WTC11 (cell line): ENCODE measurements at regions not wholly inside any gene's neighbourhood (a gene's known extent, or its start where the extent isn't known, plus 50 kb on each side); places are given as distances from the start of the nearest gene placed in this dataset.

Source experiments
- ATAC-seq: fragments of 200-7000 bp; cut with Tn5 transposase; 2 replicates; pipeline ENCODE4 v1.10.0; 2021; ENCODE audit warnings: mild to moderate bottlenecking, moderate library complexity
- CTCF ChIA-PET: fragments of 300-600 bp; sonication (Branson Sonifier 250); formaldehyde crosslinking; loops from one replicate; lab custom pipeline; 2021; ENCODE audit warnings: antibody characterized with exemption; lab: Charles Lee
- POLR2A ChIA-PET: fragments of 350-600 bp; sonication (Branson Sonifier 250); formaldehyde crosslinking; loops from one replicate; lab custom pipeline; 2021; ENCODE audit warnings: antibody characterized with exemption; lab: Charles Lee
- DNase-seq: peaks from one replicate; pipeline ENCODE4 v3.0.0; 2021; ENCODE audit warnings: low spot score
- H3K27ac Mint-ChIP-seq: 2 replicates; pipeline ENCODE4 v1.8.0; 2021; ENCODE audit warnings: mixed read lengths
- H3K27me3 Mint-ChIP-seq: 2 replicates; pipeline ENCODE4 v1.8.0; 2021; ENCODE audit warnings: low read depth, mild to moderate bottlenecking, moderate library complexity, mixed read lengths
- H3K36me3 Mint-ChIP-seq: 2 replicates; pipeline ENCODE4 v1.8.0; 2021; ENCODE audit warnings: mixed read lengths
- H3K4me1 Mint-ChIP-seq: 2 replicates; pipeline ENCODE4 v1.8.0; 2022; ENCODE audit warnings: mixed read lengths
- H3K4me3 Mint-ChIP-seq: 2 replicates; pipeline ENCODE4 v1.8.0; 2021; ENCODE audit warnings: mild to moderate bottlenecking, moderate library complexity, mixed read lengths
- H3K9me3 Mint-ChIP-seq: 2 replicates; pipeline ENCODE4 v1.8.0; 2021; ENCODE audit warnings: mixed read lengths
- CTCF ChIP-seq: fragments of 200-600 bp; IDR thresholded peaks from 2 replicates; pipeline ENCODE4 v1.8.0; 2022; ENCODE audit warnings: antibody characterized with exemption
- E2F5 ChIP-seq: sonication (generic); formaldehyde crosslinking; IDR thresholded peaks from 2 replicates; pipeline ENCODE4 v1.8.1; 2022; ENCODE audit warnings: mild to moderate bottlenecking, moderate library complexity, missing genetic modification reagents
- ELF4 ChIP-seq: sonication (generic); formaldehyde crosslinking; IDR thresholded peaks from 2 replicates; pipeline ENCODE4 v1.8.1; 2022; ENCODE audit warnings: low read depth, mild to moderate bottlenecking, moderate library complexity, missing genetic modification reagents
- ESRRA ChIP-seq: sonication (generic); formaldehyde crosslinking; IDR thresholded peaks from 2 replicates; pipeline ENCODE4 v1.8.1; 2022; ENCODE audit warnings: mild to moderate bottlenecking, missing genetic modification reagents, borderline replicate concordance
- FOXK1 ChIP-seq: sonication (generic); formaldehyde crosslinking; IDR thresholded peaks from 2 replicates; pipeline ENCODE4 v1.8.0; 2022; ENCODE audit warnings: mild to moderate bottlenecking, moderate library complexity, missing genetic modification reagents
- NR3C1 ChIP-seq: sonication (generic); formaldehyde crosslinking; conservative IDR thresholded peaks from 2 replicates; pipeline ENCODE4 v1.8.1; 2023; ENCODE audit warnings: low read depth, mild to moderate bottlenecking, missing genetic modification reagents
- OVOL2 ChIP-seq: fragments of 250-450 bp; sonication (Bioruptor Pico); IDR thresholded peaks from 2 replicates; pipeline ENCODE4 v1.9.0; 2021; ENCODE audit warnings: mild to moderate bottlenecking, borderline replicate concordance
- TCF7 ChIP-seq: sonication (generic); formaldehyde crosslinking; IDR thresholded peaks from 2 replicates; pipeline ENCODE4 v1.8.0; 2022; ENCODE audit warnings: mild to moderate bottlenecking, low read depth, missing genetic modification reagents, moderate library complexity
- TP53 ChIP-seq: sonication (generic); formaldehyde crosslinking; IDR thresholded peaks from 2 replicates; pipeline ENCODE4 v1.8.1; 2023; ENCODE audit warnings: mild to moderate bottlenecking, missing genetic modification reagents
- USF1 ChIP-seq: sonication (generic); formaldehyde crosslinking; IDR thresholded peaks from 2 replicates; pipeline ENCODE4 v1.8.0; 2022; ENCODE audit warnings: mild to moderate bottlenecking, missing genetic modification reagents
- ZNF121 ChIP-seq: sonication (generic); formaldehyde crosslinking; IDR thresholded peaks from 2 replicates; pipeline ENCODE4 v1.8.0; 2023; ENCODE audit warnings: missing genetic modification reagents
- ZNF671 ChIP-seq: fragments of 250-450 bp; sonication (Bioruptor Pico); IDR thresholded peaks from 2 replicates; pipeline ENCODE4 v1.8.0; 2021; ENCODE audit warnings: mild to moderate bottlenecking
- TF ChIP-seq, protein P1 (sequence below): sonication (generic); formaldehyde crosslinking; IDR thresholded peaks from 2 replicates; pipeline ENCODE4 v1.8.1; 2022; ENCODE audit warnings: missing genetic modification reagents, borderline replicate concordance
- TF ChIP-seq, protein P2 (sequence below): sonication (generic); formaldehyde crosslinking; IDR thresholded peaks from 2 replicates; pipeline ENCODE4 v1.8.0; 2022; ENCODE audit warnings: mild to moderate bottlenecking, missing genetic modification reagents
- TF ChIP-seq, protein P3 (sequence below): sonication (generic); formaldehyde crosslinking; IDR thresholded peaks from 2 replicates; pipeline ENCODE4 v1.8.1; 2023; ENCODE audit warnings: mild to moderate bottlenecking, missing genetic modification reagents, moderate library complexity
- TF ChIP-seq, protein P4 (sequence below): sonication (generic); formaldehyde crosslinking; IDR thresholded peaks from 2 replicates; pipeline ENCODE4 v1.8.1; 2022; ENCODE audit warnings: low read depth, mild to moderate bottlenecking, moderate library complexity, missing genetic modification reagents, borderline replicate concordance

DNA sequence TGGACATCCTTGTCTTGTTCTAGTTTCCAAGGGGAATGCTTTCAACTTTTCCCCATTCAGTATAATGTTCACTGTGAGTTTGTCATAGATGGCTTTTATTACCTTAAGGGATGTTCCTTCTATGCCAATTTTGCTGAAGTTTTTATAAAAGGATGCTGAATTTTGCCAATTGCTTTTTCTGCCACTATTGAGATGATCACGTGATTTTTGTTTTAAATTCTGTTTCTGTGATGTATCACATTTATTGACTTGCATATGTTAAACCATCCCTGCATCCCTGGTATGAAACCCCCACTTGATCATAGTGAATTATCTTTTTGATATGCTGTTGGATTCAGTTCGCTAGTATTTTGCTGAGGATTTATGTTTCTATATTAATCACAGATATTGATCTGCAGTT lies 130.6 kb upstream of the TAB2 start (continued):
- TF ChIP-seq, protein P1, sequence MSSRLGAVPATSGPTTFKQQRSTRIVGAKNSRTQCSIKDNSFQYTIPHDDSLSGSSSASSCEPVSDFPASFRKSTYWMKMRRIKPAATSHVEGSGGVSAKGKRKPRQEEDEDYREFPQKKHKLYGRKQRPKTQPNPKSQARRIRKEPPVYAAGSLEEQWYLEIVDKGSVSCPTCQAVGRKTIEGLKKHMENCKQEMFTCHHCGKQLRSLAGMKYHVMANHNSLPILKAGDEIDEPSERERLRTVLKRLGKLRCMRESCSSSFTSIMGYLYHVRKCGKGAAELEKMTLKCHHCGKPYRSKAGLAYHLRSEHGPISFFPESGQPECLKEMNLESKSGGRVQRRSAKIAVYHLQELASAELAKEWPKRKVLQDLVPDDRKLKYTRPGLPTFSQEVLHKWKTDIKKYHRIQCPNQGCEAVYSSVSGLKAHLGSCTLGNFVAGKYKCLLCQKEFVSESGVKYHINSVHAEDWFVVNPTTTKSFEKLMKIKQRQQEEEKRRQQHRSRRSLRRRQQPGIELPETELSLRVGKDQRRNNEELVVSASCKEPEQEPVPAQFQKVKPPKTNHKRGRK (CRISPR knock-in tag): no peak
- TF ChIP-seq USF1 (no peak), OVOL2 (CRISPR knock-in tag) (no peak), NR3C1 (no peak), TCF7 (CRISPR knock-in tag) (no peak), ELF4 (CRISPR knock-in tag) (no peak), ZNF121 (no peak), TP53 (no peak)
- TF ChIP-seq, protein P2, sequence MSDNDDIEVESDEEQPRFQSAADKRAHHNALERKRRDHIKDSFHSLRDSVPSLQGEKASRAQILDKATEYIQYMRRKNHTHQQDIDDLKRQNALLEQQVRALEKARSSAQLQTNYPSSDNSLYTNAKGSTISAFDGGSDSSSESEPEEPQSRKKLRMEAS (CRISPR knock-in tag): no peak

- Mint-ChIP-seq H3K4me3 (no peak overlapping the region), H3K27ac (no peak overlapping the region), H3K36me3 (no peaks in the 10 kb centered on the region), H3K9me3 (peaks cover 49% of the 10 kb centered on the region), H3K4me1 (no peaks in the 10 kb centered on the region), H3K27me3 (no peaks in the 10 kb centered on the region; the same call in none of the 2 replicates)
- ChIA-PET CTCF (interaction anchor here (0.5 to 2.3 kb wide), 25 partner anchors 11 to 630 kb away, joined by 3 to 29 read pairs (median 4); no protein-coding TSS in a partner anchor), POLR2A (interaction anchor here (0.8 kb wide), 1 partner anchor 241 kb away, joined by 3 read pairs; no protein-coding TSS in a partner anchor)
- peak; percentile 24; the same call in 1 of the 2 replicates for TF ChIP-seq CTCF
- TF ChIP-seq, protein P3, sequence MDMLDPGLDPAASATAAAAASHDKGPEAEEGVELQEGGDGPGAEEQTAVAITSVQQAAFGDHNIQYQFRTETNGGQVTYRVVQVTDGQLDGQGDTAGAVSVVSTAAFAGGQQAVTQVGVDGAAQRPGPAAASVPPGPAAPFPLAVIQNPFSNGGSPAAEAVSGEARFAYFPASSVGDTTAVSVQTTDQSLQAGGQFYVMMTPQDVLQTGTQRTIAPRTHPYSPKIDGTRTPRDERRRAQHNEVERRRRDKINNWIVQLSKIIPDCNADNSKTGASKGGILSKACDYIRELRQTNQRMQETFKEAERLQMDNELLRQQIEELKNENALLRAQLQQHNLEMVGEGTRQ (CRISPR knock-in tag): no peak
- peak; percentile 98 for ATAC-seq
- DNase-seq: peak; percentile 80
Observed at GRCh38 chr6:149190224-149190831, 127.2 kb upstream of the TAB2 start.

DNA sequence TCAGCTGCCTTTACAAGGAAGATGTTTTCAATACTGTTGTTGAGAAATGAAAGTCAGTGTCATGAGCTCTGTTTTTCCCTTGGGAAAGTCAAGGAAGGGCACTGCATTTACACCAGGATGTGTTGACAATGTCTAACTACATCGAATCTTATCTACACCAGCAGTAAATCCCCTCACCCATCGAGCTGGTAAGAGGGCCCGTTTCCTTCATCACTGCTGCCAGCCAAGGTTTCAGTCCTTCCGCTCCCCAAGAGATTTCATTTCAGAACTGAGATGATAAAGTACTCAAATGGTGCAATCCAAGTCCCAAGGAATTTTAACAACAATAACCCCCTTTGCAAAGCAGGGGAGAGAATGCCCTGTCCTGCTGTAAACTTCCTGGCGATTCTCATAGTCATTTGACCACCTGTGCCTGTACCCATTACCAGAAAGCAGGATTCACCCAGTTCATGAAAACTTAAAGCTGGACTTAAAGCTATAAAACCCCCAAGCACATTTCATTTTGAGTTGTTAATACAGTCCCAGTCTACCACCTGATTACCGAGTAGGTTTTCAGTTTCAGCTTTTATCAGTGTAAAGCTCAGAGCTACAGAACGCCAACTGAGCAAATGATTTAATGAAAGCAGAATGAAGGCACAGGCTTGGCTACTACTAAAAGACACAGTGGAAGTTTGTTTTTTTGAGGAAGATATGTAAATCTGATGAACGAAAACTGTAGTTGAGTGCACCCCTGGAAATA lies 122.5 kb upstream of the TAB2 start:
- H3K4me3 Mint-ChIP-seq: no peak overlapping the region
- H3K27me3 Mint-ChIP-seq: no peaks in the 10 kb centered on the region
- DNase-seq (no peak), ATAC-seq (no peak)
- no peak for TF ChIP-seq FOXK1 (CRISPR knock-in tag)
- TF ChIP-seq ZNF671: no peak
- no peak for TF ChIP-seq E2F5 (CRISPR knock-in tag)
- TF ChIP-seq NR3C1: no peak
- TF ChIP-seq, protein P4, sequence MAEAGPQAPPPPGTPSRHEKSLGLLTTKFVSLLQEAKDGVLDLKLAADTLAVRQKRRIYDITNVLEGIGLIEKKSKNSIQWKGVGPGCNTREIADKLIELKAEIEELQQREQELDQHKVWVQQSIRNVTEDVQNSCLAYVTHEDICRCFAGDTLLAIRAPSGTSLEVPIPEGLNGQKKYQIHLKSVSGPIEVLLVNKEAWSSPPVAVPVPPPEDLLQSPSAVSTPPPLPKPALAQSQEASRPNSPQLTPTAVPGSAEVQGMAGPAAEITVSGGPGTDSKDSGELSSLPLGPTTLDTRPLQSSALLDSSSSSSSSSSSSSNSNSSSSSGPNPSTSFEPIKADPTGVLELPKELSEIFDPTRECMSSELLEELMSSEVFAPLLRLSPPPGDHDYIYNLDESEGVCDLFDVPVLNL: no peak
- TF ChIP-seq ESRRA: no peak
- ChIA-PET CTCF (interaction anchor here (0.6 to 1.7 kb wide), 2 partner anchors 122 to 237 kb away, joined by 3 to 6 read pairs; no protein-coding TSS in a partner anchor), POLR2A (no interaction called here)
- no peak overlapping the region for H3K27ac Mint-ChIP-seq
- no peaks in the 10 kb centered on the region for H3K4me1 Mint-ChIP-seq
- peaks cover 8% of the 10 kb centered on the region; the same call in 1 of the 2 replicates for H3K9me3 Mint-ChIP-seq
- no peaks in the 10 kb centered on the region for H3K36me3 Mint-ChIP-seq
